ENCODE measurements at regions not wholly inside any gene's neighbourhood (a gene's known extent, or its start where the extent isn't known, plus 50 kb on each side); places are given as distances from the start of the nearest gene placed in this dataset.

DNA sequence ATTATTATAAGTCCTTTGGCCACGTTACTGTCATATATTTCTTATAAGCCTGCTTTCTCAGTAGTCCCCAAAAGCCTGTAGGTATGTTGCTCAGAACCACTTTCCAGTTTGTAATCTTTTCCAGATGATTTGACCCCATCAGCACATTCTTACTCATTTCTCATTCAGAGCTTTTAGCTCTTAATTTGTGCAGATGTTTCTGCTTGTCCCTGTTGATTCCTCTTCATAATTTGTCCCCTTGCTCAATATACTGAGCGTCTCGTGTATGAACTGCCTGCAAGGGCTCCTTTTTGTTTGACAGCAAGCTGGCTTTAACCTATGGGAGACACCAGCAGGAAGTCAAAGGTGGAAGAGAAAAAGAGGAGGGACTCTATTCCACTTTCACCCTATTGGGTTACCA lies 733.8 kb upstream of the GJE1 start:
- no peak for ATAC-seq
- WGBS (ENCODE audit: insufficient coverage, low coverage, missing lambda C conversion rate) = 2% methylated on average over 3 of the region's 3 CpGs
- in situ Hi-C loops (cut with MboI) = no loop called here

More for the DNA sequence above, 733.8 kb upstream of the GJE1 start:
- intact Hi-C loops (cut with micrococcal nuclease) = no loop called here
- Histone ChIP-seq H3K36me3 (ENCODE audit: control insufficient read depth, insufficient read depth, low read length) (no peaks in the 10 kb centered on the region), H3K27me3 (ENCODE audit: control insufficient read depth in 2 of 2, insufficient read depth in 2 of 2, low read length in 2 of 2) (no peaks in the 10 kb centered on the region), H2AFZ (ENCODE audit: low read depth, low read length) (no peak overlapping the region), H3K4me1 (replicated peaks in 1 of 2; ENCODE audit: control insufficient read depth in 2 of 2, insufficient read depth in 2 of 2, low read length in 2 of 2) (no peaks in the 10 kb centered on the region), H3K9ac (ENCODE audit: insufficient read depth in 1 of 2, low read depth in 2 of 2, low read length in 2 of 2) (no peak overlapping the region), H4K20me1 (replicated peaks; ENCODE audit: control insufficient read depth, insufficient read depth, low read length) (no peaks in the 10 kb centered on the region), H3K9me3 (replicated peaks; ENCODE audit: control insufficient read depth, insufficient read depth, low read depth, low read length) (no peaks in the 10 kb centered on the region), H3K4me3 (no peak overlapping the region), H3K4me2 (ENCODE audit: insufficient read depth, low read length) (no peak overlapping the region), H3K9me1 (ENCODE audit: control insufficient read depth, insufficient read depth, low read length) (no peaks in the 10 kb centered on the region), H3K79me2 (ENCODE audit: control insufficient read depth, insufficient read depth, low read length) (no peaks in the 10 kb centered on the region), H3K27ac (ENCODE audit: extremely low read depth, low read depth, low read length) (no peak overlapping the region)
- ChIA-PET CTCF (ENCODE audit: low intra/inter-chr PET ratio) (no interaction called here), POLR2A (no interaction called here)
- TF ChIP-seq, protein P1, sequence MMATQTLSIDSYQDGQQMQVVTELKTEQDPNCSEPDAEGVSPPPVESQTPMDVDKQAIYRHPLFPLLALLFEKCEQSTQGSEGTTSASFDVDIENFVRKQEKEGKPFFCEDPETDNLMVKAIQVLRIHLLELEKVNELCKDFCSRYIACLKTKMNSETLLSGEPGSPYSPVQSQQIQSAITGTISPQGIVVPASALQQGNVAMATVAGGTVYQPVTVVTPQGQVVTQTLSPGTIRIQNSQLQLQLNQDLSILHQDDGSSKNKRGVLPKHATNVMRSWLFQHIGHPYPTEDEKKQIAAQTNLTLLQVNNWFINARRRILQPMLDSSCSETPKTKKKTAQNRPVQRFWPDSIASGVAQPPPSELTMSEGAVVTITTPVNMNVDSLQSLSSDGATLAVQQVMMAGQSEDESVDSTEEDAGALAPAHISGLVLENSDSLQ (IDR thresholded peaks at IDR 0.05) = no peak
- TF ChIP-seq GMEB1 (CRISPR knock-in tag; IDR thresholded peaks at IDR 0.05) (no peak), ZNF384 (IDR thresholded peaks at IDR 0.05; ENCODE audit: low read depth, low read length) (no peak), NCOA6 (IDR thresholded peaks at IDR 0.05) (no peak), ELF2 (CRISPR knock-in tag; IDR thresholded peaks at IDR 0.05) (no peak), NRF1 (conservative IDR thresholded peaks at IDR 0.05 in 1 of 2, IDR thresholded peaks at IDR 0.05 in 1 of 2) (no peak), ETS2 (tag; IDR thresholded peaks at IDR 0.05; ENCODE audit: borderline replicate concordance, poor library complexity, severe bottlenecking) (no peak), RB1 (IDR thresholded peaks at IDR 0.05; ENCODE audit: low read depth) (no peak), CTBP1 (IDR thresholded peaks at IDR 0.05; ENCODE audit: borderline replicate concordance) (no peak), NEUROD1 (IDR thresholded peaks at IDR 0.05; ENCODE audit: borderline replicate concordance, low read depth, low read length, partially characterized antibody) (no peak), WHSC1 (IDR thresholded peaks at IDR 0.05; ENCODE audit: low read length) (no peak), NFATC3 (IDR thresholded peaks at IDR 0.05) (no peak), SIX5 (IDR thresholded peaks at IDR 0.05; ENCODE audit: borderline replicate concordance in 1 of 2, insufficient read depth in 1 of 2, low read depth in 1 of 2, low read length in 2 of 2) (no peak), ID3 (CRISPR knock-in tag; IDR thresholded peaks at IDR 0.05) (no peak), ID3 (tag; IDR thresholded peaks at IDR 0.05) (no peak), SIN3A (IDR thresholded peaks at IDR 0.05; ENCODE audit: borderline replicate concordance in 2 of 2, control insufficient read depth in 1 of 2, low read depth in 2 of 2, low read length in 2 of 2) (no peak), SETDB1 (IDR thresholded peaks at IDR 0.05; ENCODE audit: low read length) (no peak), KAT8 (IDR thresholded peaks at IDR 0.05; ENCODE audit: low read depth) (no peak)
- TF ChIP-seq, protein P2, sequence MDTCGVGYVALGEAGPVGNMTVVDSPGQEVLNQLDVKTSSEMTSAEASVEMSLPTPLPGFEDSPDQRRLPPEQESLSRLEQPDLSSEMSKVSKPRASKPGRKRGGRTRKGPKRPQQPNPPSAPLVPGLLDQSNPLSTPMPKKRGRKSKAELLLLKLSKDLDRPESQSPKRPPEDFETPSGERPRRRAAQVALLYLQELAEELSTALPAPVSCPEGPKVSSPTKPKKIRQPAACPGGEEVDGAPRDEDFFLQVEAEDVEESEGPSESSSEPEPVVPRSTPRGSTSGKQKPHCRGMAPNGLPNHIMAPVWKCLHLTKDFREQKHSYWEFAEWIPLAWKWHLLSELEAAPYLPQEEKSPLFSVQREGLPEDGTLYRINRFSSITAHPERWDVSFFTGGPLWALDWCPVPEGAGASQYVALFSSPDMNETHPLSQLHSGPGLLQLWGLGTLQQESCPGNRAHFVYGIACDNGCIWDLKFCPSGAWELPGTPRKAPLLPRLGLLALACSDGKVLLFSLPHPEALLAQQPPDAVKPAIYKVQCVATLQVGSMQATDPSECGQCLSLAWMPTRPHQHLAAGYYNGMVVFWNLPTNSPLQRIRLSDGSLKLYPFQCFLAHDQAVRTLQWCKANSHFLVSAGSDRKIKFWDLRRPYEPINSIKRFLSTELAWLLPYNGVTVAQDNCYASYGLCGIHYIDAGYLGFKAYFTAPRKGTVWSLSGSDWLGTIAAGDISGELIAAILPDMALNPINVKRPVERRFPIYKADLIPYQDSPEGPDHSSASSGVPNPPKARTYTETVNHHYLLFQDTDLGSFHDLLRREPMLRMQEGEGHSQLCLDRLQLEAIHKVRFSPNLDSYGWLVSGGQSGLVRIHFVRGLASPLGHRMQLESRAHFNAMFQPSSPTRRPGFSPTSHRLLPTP (IDR thresholded peaks at IDR 0.05; ENCODE audit: borderline replicate concordance, extremely low read depth, insufficient read length) = no peak
- no peak for FAIRE-seq
- BruUV-seq (replicated peaks) = no TSS peak
- no peak for DNase-seq (ENCODE audit: extremely low read depth in 1 of 4, low spot score in 3 of 4)

Measured in K562 (cell line).